PC-9 (cell line): ENCODE measurements at regions not wholly inside any gene's neighbourhood (a gene's known extent, or its start where the extent isn't known, plus 50 kb on each side); places are given as distances from the start of the nearest gene placed in this dataset.

ENCODE experiments used
- BruUV-seq: library from RNA; stranded (reverse); fragments of 400-500 nt; replicated peaks from 2 replicates; lab custom pipeline; 2021; lab: Mats Ljungman, UMichigan
- CTCF ChIA-PET: fragments of 300-600 bp; sonication (Branson Sonifier 250); formaldehyde crosslinking; loops from one replicate; lab custom pipeline; 2022; ENCODE audit warnings: antibody characterized with exemption; lab: Charles Lee
- POLR2A ChIA-PET: fragments of 300-600 bp; sonication (Branson Sonifier 250); formaldehyde crosslinking; loops from one replicate; lab custom pipeline; 2022; ENCODE audit warnings: antibody characterized with exemption; ENCODE audit not compliant: unreplicated experiment; lab: Charles Lee
- DNase-seq, 2 experiments: peaks; one replicate each; pipeline versions ENCODE4 v3.0.0 to v3.0.0-alpha.2; 2015 to 2022; ENCODE audit warnings: mixed read lengths in 1 of 2
- H2AFZ ChIP-seq: fragments of 200-600 bp; sonication (generic); 2 replicates; pipeline ENCODE4 v1.8.1; 2017; ENCODE audit warnings: antibody characterized with exemption
- H3F3A ChIP-seq: fragments of 200-600 bp; sonication (generic); 2 replicates; pipeline ENCODE4 v1.8.1; 2017; ENCODE audit warnings: antibody characterized with exemption, mild to moderate bottlenecking, low read depth; ENCODE audit not compliant: insufficient read depth
- H3K27ac ChIP-seq: fragments of 200-600 bp; sonication (generic); 2 replicates; pipeline ENCODE4 v1.6.1; 2016; ENCODE audit warnings: mixed run types
- H3K27me3 ChIP-seq: fragments of 200-600 bp; sonication (generic); 2 replicates; pipeline ENCODE4 v1.6.1; 2016; ENCODE audit warnings: low read depth, mixed run types; ENCODE audit not compliant: insufficient read depth
- H3K36me3 ChIP-seq: fragments of 200-600 bp; sonication (generic); 2 replicates; pipeline ENCODE4 v1.6.1; 2016; ENCODE audit warnings: low read depth, mixed run types
- H3K4me1 ChIP-seq: fragments of 200-600 bp; sonication (generic); replicated peaks from 2 replicates; pipeline ENCODE4 v1.6.1; 2016; ENCODE audit warnings: mixed run types; ENCODE audit not compliant: insufficient read depth
- H3K4me2 ChIP-seq: fragments of 200-600 bp; sonication (generic); 2 replicates; pipeline ENCODE4 v1.6.1; 2017; ENCODE audit warnings: mixed run types
- H3K4me3 ChIP-seq: fragments of 200-600 bp; sonication (generic); 2 replicates; pipeline ENCODE4 v1.6.1; 2016; ENCODE audit warnings: mixed run types
- H3K79me2 ChIP-seq: fragments of 200-600 bp; sonication (generic); 2 replicates; pipeline ENCODE4 v1.6.1; 2017; ENCODE audit warnings: low read depth, mixed run types
- H3K9me2 ChIP-seq: fragments of 200-600 bp; sonication (generic); 2 replicates; pipeline ENCODE4 v1.8.1; 2017; ENCODE audit warnings: mild to moderate bottlenecking; ENCODE audit not compliant: insufficient read depth
- H3K9me3 ChIP-seq: fragments of 200-600 bp; sonication (generic); 2 replicates; pipeline ENCODE4 v1.8.1; 2016; ENCODE audit warnings: low read depth; ENCODE audit not compliant: insufficient read depth
- H4K20me1 ChIP-seq: fragments of 200-600 bp; sonication (generic); 2 replicates; pipeline ENCODE4 v1.8.1; 2017; ENCODE audit not compliant: insufficient read depth
- EZH2 ChIP-seq: fragments of 200-600 bp; sonication (generic); IDR thresholded peaks from 2 replicates; pipeline ENCODE4 v1.8.0; 2017; ENCODE audit warnings: antibody characterized with exemption, low read depth
- intact Hi-C: fragments of 100-400 bp; cut with micrococcal nuclease; formaldehyde crosslinking; loops from one replicate; pipeline ENCODE4 v1.10.0; 2022; ENCODE audit not compliant: unreplicated experiment
- TF ChIP-seq, protein P1 (sequence below): fragments of 200-600 bp; sonication (generic); conservative IDR thresholded peaks from 2 replicates; pipeline ENCODE4 v1.6.1; 2017; ENCODE audit warnings: mixed run types, antibody characterized with exemption, mild to moderate bottlenecking, moderate library complexity

DNA sequence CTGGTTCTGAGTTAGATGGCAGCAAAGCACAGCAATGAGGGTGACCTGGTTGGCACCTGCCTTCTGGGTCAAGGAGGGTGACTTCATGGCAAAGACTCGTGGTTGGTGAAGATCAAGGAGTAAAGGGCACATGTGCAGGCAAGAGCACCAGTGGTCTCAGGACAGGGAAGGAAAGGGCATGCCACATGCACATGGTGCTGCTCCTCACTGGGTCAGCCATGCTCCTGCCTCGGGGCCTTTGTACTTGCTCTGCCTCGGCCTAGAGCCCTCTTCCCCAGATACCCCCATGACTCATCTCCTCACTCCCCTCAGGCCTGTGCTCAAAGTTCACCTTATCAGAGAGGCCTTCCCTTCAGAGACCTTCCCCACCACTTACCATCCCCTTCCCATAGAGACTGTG is 106.7 kb upstream of the KDM7A start:
- Histone ChIP-seq H3K4me1 (no peaks in the 10 kb centered on the region), H3K27ac (no peak overlapping the region), H3K4me2 (no peak overlapping the region), H3K9me2 (no peaks in the 10 kb centered on the region), H3K4me3 (no peak overlapping the region), H3F3A (no peaks in the 10 kb centered on the region), H3K79me2 (no peaks in the 10 kb centered on the region), H4K20me1 (no peaks in the 10 kb centered on the region), H3K27me3 (peaks cover 22% of the 10 kb centered on the region; the same call in 1 of the 2 replicates), H3K36me3 (no peaks in the 10 kb centered on the region), H2AFZ (no peak overlapping the region), H3K9me3 (no peaks in the 10 kb centered on the region)
- POLR2A ChIA-PET = no interaction called here
- intact Hi-C loops = no loop called here
- no peak for TF ChIP-seq EZH2
- TF ChIP-seq, protein P1, sequence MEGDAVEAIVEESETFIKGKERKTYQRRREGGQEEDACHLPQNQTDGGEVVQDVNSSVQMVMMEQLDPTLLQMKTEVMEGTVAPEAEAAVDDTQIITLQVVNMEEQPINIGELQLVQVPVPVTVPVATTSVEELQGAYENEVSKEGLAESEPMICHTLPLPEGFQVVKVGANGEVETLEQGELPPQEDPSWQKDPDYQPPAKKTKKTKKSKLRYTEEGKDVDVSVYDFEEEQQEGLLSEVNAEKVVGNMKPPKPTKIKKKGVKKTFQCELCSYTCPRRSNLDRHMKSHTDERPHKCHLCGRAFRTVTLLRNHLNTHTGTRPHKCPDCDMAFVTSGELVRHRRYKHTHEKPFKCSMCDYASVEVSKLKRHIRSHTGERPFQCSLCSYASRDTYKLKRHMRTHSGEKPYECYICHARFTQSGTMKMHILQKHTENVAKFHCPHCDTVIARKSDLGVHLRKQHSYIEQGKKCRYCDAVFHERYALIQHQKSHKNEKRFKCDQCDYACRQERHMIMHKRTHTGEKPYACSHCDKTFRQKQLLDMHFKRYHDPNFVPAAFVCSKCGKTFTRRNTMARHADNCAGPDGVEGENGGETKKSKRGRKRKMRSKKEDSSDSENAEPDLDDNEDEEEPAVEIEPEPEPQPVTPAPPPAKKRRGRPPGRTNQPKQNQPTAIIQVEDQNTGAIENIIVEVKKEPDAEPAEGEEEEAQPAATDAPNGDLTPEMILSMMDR = no peak
- BruUV-seq = no TSS peak
- CTCF ChIA-PET = no interaction called here
- DNase-seq = no peak

DNA sequence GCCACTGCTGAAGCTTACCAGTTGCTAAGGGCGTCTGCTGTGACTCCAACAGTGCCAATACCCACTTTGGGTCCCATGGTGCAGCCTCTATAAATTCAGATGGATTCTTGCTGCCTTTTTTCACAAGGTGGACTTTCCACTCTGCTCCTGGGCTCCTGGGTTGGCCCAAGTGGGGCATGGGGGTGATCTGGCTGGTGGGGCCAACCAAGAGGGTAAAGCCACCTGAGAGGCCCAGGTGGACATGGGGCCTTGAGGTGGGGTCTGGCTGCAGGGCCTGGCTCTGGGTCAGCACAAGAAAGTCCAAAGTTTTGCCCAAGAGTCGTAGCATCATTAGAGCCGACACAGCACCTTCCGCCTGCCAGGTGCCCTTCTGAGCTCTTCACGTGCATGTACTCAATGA is 105.2 kb upstream of the KDM7A start:
- no peak overlapping the region for H2AFZ ChIP-seq
- no peaks in the 10 kb centered on the region for H3K9me3 ChIP-seq
- H3K4me3 ChIP-seq = no peak overlapping the region
- no peaks in the 10 kb centered on the region for H3F3A ChIP-seq
- no peaks in the 10 kb centered on the region for H3K79me2 ChIP-seq
- no peak for TF ChIP-seq EZH2
- TF ChIP-seq, protein P1 = no peak
- intact Hi-C loops = no loop called here
- DNase-seq = no peak
- no TSS peak for BruUV-seq
- no peak overlapping the region for H3K27ac ChIP-seq
- no peak overlapping the region for H3K4me2 ChIP-seq
- H3K36me3 ChIP-seq = no peaks in the 10 kb centered on the region
- ChIA-PET POLR2A (no interaction called here), CTCF (no interaction called here)
- H3K27me3 ChIP-seq = peaks cover 19% of the 10 kb centered on the region; the same call in 1 of the 2 replicates
- no peaks in the 10 kb centered on the region for H3K9me2 ChIP-seq
- H4K20me1 ChIP-seq = no peaks in the 10 kb centered on the region
- no peaks in the 10 kb centered on the region for H3K4me1 ChIP-seq

DNA sequence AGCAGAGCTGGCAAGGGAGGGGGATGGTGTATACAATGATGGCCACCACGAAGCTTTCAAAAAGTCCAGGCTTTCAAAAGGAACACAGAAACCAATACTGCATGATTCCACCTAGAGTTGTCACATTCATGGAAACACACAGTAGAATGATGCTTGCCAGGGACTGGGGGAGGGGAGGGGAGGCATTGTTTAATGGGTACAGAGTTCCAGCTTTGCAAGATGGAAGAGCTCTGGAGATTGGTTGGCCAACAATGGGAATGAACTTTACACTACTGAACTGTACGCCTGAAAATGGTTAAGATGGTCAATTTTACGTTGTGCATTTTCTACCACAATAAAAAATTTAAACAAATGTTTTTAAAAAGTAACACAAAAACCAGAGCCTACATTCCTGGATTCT is 104.5 kb upstream of the KDM7A start:
- Histone ChIP-seq H3K27me3 (peaks cover 13% of the 10 kb centered on the region; the same call in 1 of the 2 replicates), H3K9me3 (no peaks in the 10 kb centered on the region), H3K36me3 (no peaks in the 10 kb centered on the region), H3K4me1 (no peaks in the 10 kb centered on the region), H3K79me2 (no peaks in the 10 kb centered on the region), H3K27ac (no peak overlapping the region), H4K20me1 (no peaks in the 10 kb centered on the region), H3K4me3 (no peak overlapping the region), H3F3A (no peaks in the 10 kb centered on the region), H3K9me2 (no peaks in the 10 kb centered on the region), H3K4me2 (no peak overlapping the region), H2AFZ (no peak overlapping the region)
- ChIA-PET POLR2A (interaction anchor here (0.6 kb wide), 1 partner anchor 1397 kb away, joined by 3 read pairs; no protein-coding TSS in a partner anchor), CTCF (no interaction called here)
- no TSS peak for BruUV-seq
- TF ChIP-seq, protein P1 = no peak
- TF ChIP-seq EZH2 = no peak
- DNase-seq = no peak
- intact Hi-C loops = no loop called here
